K562 (cell line): ENCODE measurements at regions not wholly inside any gene's neighbourhood (a gene's known extent, or its start where the extent isn't known, plus 50 kb on each side); places are given as distances from the start of the nearest gene placed in this dataset.

Experiments used
- HMG20B ChIP-seq: fragments of 250-450 bp; sonication (Bioruptor Pico); IDR thresholded peaks from 2 replicates; pipeline ENCODE4 v1.5.0; 2021; ENCODE audit warnings: mild to moderate bottlenecking
- HNRNPLL ChIP-seq: fragments of 200-400 bp; formaldehyde crosslinking; IDR thresholded peaks from 2 replicates; pipeline ENCODE4 v1.6.1; 2017; ENCODE audit warnings: low read length, low read depth, mild to moderate bottlenecking; ENCODE audit not compliant: poor library complexity, severe bottlenecking
- NCOA2 ChIP-seq, 2 experiments: fragments of 450-650 bp; IDR thresholded peaks; 2 replicates each; pipeline ENCODE4 v1.6.1; 2018; ENCODE audit warnings: mild to moderate bottlenecking in 2 of 2, moderate library complexity in 1 of 2; ENCODE audit not compliant: partially characterized antibody in 2 of 2
- POLR3A ChIP-seq: IDR thresholded peaks from 2 replicates; pipeline ENCODE4 v1.6.1; 2011; ENCODE audit warnings: borderline replicate concordance, mild to moderate bottlenecking, moderate library complexity; ENCODE audit not compliant: insufficient read length, insufficient read depth; ENCODE audit errors: extremely low read depth
- TCF7L2 ChIP-seq: fragments of 150-350 bp; IDR thresholded peaks from 2 replicates; pipeline ENCODE4 v1.6.1; 2016; ENCODE audit warnings: low read depth, mild to moderate bottlenecking, low read length, moderate library complexity
- TF ChIP-seq, protein P1 (sequence below): sonication (generic); formaldehyde crosslinking; IDR thresholded peaks from 2 replicates; pipeline ENCODE4 v1.8.1; 2023; ENCODE audit warnings: missing genetic modification reagents, mild to moderate bottlenecking, borderline replicate concordance

DNA sequence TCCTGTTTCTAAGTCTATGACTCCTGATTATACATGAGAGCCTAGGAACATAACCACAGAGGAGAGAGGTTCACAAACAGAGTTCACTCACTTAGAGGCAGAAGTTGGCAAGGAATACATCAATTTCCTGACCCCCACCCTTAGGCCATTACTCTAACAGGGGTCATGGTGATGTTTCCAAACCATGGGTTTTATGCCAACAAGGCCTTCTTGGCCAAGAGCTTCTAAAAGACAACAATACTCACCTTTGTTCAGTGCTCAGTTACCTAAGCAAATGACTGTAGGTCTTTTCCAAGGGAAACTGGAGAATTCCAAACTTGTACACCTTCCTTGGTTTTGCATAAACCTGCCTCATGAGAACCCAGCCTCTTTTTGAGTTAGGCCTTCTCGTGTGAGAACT, 52.6 kb downstream of the ERICH4 start:
- TF ChIP-seq POLR3A (no peak), HMG20B (CRISPR knock-in tag) (no peak), TCF7L2 (no peak), HNRNPLL (no peak), NCOA2 (IDR thresholded peaks at IDR 0.05; ENCODE audit: partially characterized antibody in 2 of 2) (no peak)
- TF ChIP-seq, protein P1, sequence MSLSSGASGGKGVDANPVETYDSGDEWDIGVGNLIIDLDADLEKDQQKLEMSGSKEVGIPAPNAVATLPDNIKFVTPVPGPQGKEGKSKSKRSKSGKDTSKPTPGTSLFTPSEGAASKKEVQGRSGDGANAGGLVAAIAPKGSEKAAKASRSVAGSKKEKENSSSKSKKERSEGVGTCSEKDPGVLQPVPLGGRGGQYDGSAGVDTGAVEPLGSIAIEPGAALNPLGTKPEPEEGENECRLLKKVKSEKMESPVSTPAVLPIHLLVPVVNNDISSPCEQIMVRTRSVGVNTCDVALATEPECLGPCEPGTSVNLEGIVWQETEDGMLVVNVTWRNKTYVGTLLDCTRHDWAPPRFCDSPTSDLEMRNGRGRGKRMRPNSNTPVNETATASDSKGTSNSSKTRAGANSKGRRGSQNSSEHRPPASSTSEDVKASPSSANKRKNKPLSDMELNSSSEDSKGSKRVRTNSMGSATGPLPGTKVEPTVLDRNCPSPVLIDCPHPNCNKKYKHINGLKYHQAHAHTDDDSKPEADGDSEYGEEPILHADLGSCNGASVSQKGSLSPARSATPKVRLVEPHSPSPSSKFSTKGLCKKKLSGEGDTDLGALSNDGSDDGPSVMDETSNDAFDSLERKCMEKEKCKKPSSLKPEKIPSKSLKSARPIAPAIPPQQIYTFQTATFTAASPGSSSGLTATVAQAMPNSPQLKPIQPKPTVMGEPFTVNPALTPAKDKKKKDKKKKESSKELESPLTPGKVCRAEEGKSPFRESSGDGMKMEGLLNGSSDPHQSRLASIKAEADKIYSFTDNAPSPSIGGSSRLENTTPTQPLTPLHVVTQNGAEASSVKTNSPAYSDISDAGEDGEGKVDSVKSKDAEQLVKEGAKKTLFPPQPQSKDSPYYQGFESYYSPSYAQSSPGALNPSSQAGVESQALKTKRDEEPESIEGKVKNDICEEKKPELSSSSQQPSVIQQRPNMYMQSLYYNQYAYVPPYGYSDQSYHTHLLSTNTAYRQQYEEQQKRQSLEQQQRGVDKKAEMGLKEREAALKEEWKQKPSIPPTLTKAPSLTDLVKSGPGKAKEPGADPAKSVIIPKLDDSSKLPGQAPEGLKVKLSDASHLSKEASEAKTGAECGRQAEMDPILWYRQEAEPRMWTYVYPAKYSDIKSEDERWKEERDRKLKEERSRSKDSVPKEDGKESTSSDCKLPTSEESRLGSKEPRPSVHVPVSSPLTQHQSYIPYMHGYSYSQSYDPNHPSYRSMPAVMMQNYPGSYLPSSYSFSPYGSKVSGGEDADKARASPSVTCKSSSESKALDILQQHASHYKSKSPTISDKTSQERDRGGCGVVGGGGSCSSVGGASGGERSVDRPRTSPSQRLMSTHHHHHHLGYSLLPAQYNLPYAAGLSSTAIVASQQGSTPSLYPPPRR (CRISPR knock-in tag): no peak
